Activated CD4-positive, alpha-beta T cell treated with anti-CD3 and anti-CD28 coated beads, Interleukin-2, amount 50 U/mL, for 16 hours (primary cell): ENCODE measurements at regions not wholly inside any gene's neighbourhood (a gene's known extent, or its start where the extent isn't known, plus 50 kb on each side); places are given as distances from the start of the nearest gene placed in this dataset.

Experiments
- DNase-seq: peaks from one replicate; pipeline ENCODE4 v3.0.0-alpha.2; 2020

- DNase-seq = no peak
Observed at GRCh38 chrX:44470816-44471215, 71.8 kb downstream of the FUNDC1 start.

GRCh38 chrX:44462850-44463249 is 79.8 kb downstream of the FUNDC1 start:
- DNase-seq = no peak

DNA sequence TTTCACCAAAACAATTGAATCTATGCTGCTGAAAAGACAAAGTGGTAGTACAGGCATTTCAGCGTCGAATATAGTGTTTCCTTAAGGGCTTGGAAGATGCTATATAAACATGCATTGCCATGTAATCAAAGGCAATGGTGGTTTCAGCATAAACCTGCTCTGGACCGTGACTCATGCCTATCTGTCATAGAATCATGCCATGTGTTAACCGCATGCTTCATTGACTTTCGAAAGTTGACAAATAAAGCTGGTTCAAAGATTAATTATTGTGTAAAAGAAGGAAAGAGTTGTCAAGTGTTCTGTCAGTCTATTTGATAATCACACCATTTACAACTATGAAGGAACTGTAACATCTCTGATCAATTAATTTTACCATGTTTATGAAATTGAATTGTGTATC is 83.2 kb downstream of the FUNDC1 start:
- no peak for DNase-seq

DNA sequence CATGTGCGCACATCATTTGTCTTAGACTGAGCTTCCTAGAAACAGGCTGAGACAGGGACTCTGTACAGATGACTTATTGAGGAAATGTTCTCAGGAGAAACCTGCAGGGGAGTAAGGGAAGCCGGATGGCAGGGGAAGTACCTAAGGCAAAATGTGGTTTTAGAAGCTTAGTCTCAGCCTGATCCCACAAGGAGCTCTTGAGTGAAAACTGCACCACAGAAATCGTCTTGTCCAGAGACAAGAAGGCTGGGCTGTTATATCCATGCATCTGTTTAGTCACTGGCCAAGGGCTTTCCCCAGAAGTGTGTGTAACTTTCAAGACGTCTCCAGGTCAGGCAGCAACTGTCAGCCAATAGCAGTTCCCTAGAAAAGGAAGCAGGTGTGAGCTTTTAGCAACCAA is 86.0 kb downstream of the FUNDC1 start:
- no peak for DNase-seq

- no peak for DNase-seq
Observed at GRCh38 chrX:44451056-44451455, 91.6 kb downstream of the FUNDC1 start.

GRCh38 chrX:44447214-44447613 is 95.4 kb downstream of the FUNDC1 start:
- DNase-seq = no peak

- no peak for DNase-seq
Observed at GRCh38 chrX:44440006-44440405, 96.5 kb upstream of the EFHC2 start.

DNA sequence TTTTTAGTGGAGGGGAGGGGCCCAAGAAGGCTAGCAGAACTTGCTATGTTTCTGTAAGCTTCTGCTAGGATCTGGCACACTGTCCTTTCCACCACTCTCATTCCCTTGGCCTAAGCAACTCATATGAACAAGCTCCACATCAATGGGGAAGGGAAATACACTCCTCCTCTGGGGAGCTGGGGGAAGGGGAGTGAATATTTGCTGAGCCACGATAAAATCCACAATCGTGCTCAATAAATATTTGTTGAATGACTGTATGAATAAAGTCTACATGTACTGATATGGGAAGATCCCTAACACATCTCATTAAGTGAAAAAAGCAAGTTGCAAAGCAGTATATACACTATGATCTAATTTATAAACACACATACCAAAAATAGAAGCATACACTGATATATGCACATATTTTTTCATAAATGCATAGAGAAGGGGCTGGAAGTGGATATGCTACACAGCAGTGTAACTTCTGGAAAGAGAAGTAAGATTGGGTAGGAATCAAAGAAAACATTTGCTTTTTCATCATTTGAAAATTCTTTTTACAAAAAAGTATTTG is 95.8 kb upstream of the EFHC2 start:
- DNase-seq = no peak

- peak; percentile 20 for DNase-seq
Observed at GRCh38 chrX:44435047-44435446, 91.6 kb upstream of the EFHC2 start.

GRCh38 chrX:44433556-44433955 is 90.1 kb upstream of the EFHC2 start:
- no peak for DNase-seq

- no peak for DNase-seq
Observed at GRCh38 chrX:44432641-44433040, 89.2 kb upstream of the EFHC2 start.

GRCh38 chrX:44431194-44431593 is 87.7 kb upstream of the EFHC2 start:
- DNase-seq = no peak

DNA sequence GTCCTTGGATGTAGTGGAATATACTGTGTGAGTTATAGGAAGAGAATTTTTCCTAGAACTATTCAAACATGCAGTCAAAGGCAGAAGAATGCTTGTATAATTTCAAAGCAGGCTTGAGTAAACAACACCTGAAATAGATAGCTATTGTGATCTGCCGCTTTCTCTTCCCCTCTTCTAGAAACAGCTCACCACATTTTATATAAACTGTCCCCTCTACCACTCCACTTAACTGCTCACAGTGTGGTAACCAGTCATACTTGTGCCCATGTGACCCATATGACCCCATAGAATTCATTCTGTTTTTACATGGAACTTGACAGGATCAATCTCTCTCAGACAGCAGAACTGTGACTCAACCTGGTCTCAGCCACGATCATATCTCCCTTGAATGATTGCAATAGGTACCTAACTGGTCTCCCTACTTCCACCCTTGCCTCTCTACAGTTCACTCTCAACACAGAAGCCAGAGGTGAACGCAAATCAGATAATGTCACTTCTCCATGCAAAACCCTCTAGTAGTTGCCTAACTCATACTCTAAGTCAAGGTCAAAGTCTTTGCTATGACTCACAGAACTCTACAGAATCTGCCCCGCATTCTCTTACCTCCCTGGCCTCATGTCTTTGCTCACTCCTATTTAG is 85.6 kb upstream of the EFHC2 start:
- DNase-seq = peak; percentile 2

GRCh38 chrX:44422631-44423030 is 79.2 kb upstream of the EFHC2 start:
- no peak for DNase-seq

DNA sequence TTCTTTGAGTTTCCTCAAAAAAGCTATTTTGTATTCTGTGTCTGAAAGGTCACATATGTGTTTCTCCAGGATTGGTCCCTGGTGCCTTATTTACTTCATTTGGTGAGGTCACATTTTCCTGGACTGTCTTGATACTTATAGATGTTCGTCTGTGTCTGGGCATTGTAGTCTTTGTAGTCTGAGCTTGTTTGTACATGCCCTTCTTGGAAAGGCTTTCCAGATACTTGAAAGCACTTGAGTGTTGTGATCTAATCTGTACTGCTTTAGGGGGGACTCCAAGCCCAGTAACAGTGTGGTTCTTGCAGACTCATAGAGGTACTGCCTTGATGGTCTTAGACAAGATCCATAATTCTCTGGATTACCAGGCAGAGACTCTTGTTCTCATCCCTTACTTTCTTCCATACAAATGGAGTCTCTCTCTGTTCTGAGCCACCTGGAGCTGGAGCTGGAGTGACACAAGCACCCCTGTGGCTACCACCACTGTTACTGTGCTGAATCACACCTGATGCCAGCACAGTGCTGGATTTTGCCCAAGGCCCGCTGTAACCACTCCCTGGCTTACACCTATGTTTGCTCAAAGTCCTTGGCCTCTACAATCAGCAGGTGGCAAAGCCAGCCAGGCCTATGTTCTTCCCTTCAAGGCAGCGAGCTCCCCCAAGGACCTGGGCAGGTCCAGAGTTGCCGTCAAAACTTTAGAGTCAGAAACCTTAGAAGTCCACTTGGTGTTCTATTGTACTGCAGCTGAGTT is 72.3 kb upstream of the EFHC2 start:
- no peak for DNase-seq

DNA sequence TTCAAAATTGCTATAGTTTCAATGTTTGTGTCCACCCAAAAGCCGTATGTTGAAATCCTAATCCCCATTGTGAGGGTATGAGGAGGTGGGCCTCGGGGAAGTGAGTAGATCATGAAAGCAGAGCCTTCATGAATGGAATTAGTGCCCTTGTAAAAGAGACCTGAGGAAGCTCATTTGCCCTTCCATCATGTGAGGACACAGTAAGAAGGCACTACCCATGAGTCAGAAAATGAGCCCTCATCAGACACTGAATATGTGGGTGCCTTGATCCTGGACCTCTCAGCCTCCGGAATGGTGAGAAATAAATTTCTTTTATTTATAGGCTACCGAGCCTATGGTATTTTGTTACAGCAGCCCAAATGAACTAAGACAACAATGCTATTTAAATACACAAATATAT is 57.7 kb upstream of the EFHC2 start:
- no peak for DNase-seq

DNA sequence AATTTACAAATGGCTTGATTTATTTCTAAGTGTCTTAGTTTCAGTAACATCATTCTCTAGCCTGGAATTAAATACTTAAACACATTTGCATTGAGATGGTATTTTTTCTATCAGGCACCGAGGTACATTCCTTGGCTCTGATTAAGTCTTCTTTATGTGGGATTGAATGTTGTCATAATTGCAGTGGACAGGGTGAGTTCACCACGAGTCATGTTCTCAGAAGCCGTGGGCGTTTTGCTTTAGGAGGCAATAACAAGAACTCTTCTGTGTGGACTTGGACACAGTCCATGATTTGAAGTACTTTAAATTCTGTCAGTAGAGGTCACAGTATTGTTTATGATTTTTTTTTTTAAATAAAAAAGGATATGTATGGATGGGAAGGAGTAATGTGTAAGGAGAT is 57.1 kb upstream of the EFHC2 start:
- no peak for DNase-seq

- no peak for DNase-seq
Observed at GRCh38 chrX:44400161-44400560, 56.7 kb upstream of the EFHC2 start.
